K562 (cell line): ENCODE measurements at regions not wholly inside any gene's neighbourhood (a gene's known extent, or its start where the extent isn't known, plus 50 kb on each side); places are given as distances from the start of the nearest gene placed in this dataset.

Source experiments
- DEAF1 ChIP-seq: fragments of 450-650 bp; formaldehyde crosslinking; IDR thresholded peaks from 2 replicates; pipeline ENCODE4 v1.4.0; 2020; ENCODE audit warnings: mild to moderate bottlenecking, moderate library complexity
- GTF3C2 ChIP-seq: IDR thresholded peaks from 3 replicates; pipeline ENCODE4 v1.6.1; 2011; ENCODE audit warnings: borderline replicate concordance, mild to moderate bottlenecking, moderate library complexity; ENCODE audit not compliant: insufficient read length; ENCODE audit errors: extremely low read depth
- MCM5 ChIP-seq: fragments of 450-650 bp; IDR thresholded peaks from 2 replicates; pipeline ENCODE4 v1.6.1; 2016; ENCODE audit warnings: low read depth
- NFXL1 ChIP-seq: fragments of 450-650 bp; formaldehyde crosslinking; IDR thresholded peaks from 2 replicates; pipeline ENCODE4 v1.4.0; 2021; ENCODE audit warnings: mild to moderate bottlenecking
- POLR2G ChIP-seq: fragments of 200-400 bp; formaldehyde crosslinking; IDR thresholded peaks from 2 replicates; pipeline ENCODE4 v1.6.1; 2017; ENCODE audit warnings: low read depth, mild to moderate bottlenecking, antibody characterized with exemption, low read length, moderate library complexity
- RBM17 ChIP-seq: fragments of 200-400 bp; formaldehyde crosslinking; IDR thresholded peaks from 2 replicates; pipeline ENCODE4 v1.6.1; 2017; ENCODE audit warnings: low read depth, mild to moderate bottlenecking, low read length, borderline replicate concordance
- ZBTB11 ChIP-seq, 3 experiments: fragments of 200-800 bp in 1 of 3; fragments of 250-450 bp in 1 of 3; fragments of 450-650 bp in 1 of 3; sonication (Bioruptor Pico) in 1 of 3; sonication (Bioruptor generic) in 1 of 3; formaldehyde crosslinking in 1 of 3; IDR thresholded peaks; 2 replicates each; pipeline versions ENCODE4 v1.6.1 to v1.8.0; 2016 to 2022; ENCODE audit warnings: mild to moderate bottlenecking in 2 of 3, missing genetic modification characterization in 2 of 3, missing compliant biosample characterization in 1 of 3, moderate library complexity in 1 of 3
- ZNF561 ChIP-seq: fragments of 450-650 bp; formaldehyde crosslinking; conservative IDR thresholded peaks from 2 replicates; pipeline ENCODE4 v1.4.0; 2020; ENCODE audit warnings: mild to moderate bottlenecking, moderate library complexity
- ZNF655 ChIP-seq: fragments of 250-450 bp; sonication (Bioruptor Pico); IDR thresholded peaks from 2 replicates; pipeline ENCODE4 v1.5.0; 2021
- ZNF780A ChIP-seq: fragments of 250-450 bp; sonication (Bioruptor Pico); IDR thresholded peaks from 2 replicates; pipeline ENCODE4 v1.5.0; 2021; ENCODE audit warnings: mild to moderate bottlenecking

GRCh38 chr2:103327966-103328365 is 566.1 kb downstream of the TMEM182 start (continued):
- TF ChIP-seq GTF3C2 (no peak), POLR2G (no peak), ZNF780A (no peak), ZNF561 (CRISPR knock-in tag) (no peak), DEAF1 (CRISPR knock-in tag) (no peak), ZBTB11 (CRISPR knock-in tag; IDR thresholded peaks at IDR 0.05) (no peak), NFXL1 (no peak), ZNF655 (CRISPR knock-in tag) (no peak), MCM5 (no peak), RBM17 (no peak)
- TF ChIP-seq, all 486 proteins: peak for 0
